Right ventricle myocardium inferior (tissue), 1 donor: ENCODE measurements at regions not wholly inside any gene's neighbourhood (a gene's known extent, or its start where the extent isn't known, plus 50 kb on each side); places are given as distances from the start of the nearest gene placed in this dataset.

Experiments
- ATAC-seq: fragments of 200-7000 bp; cut with Tn5 transposase; one replicate; pipeline ENCODE4 v1.9.1; 2020; ENCODE audit warnings: mild to moderate bottlenecking, moderate library complexity
- DNase-seq: peaks from one replicate; pipeline ENCODE4 v3.0.0; 2021; ENCODE audit errors: missing footprints
- intact Hi-C: fragments of 100-400 bp; cut with DNase I; formaldehyde crosslinking; loops from one replicate; pipeline ENCODE4 v1.11.0; 2022
- donor health status: DM: no; HTN: yes; CAD: no; lungs with severe emphysema.

DNA sequence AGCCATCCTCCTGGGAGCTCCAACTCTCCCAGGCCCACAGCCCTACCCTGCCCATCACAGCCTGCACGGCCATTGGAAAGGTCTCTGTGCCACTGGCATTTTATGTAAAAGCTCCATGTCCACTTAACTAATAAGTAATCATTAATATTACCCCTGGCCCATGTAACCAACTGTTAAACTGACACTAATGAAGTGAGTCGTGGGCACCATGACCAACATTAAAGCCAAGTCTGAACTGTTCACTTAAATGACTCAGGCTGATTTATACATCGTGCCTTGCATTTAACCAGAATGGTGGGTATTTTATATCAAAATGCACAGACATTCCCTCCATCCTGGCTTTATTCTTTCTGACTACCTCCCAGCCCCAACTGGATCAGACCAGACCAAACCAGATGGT is 229.3 kb downstream of the SOX9 start:
- intact Hi-C loops: no loop called here
- DNase-seq (no peak), ATAC-seq (no peak)

DNA sequence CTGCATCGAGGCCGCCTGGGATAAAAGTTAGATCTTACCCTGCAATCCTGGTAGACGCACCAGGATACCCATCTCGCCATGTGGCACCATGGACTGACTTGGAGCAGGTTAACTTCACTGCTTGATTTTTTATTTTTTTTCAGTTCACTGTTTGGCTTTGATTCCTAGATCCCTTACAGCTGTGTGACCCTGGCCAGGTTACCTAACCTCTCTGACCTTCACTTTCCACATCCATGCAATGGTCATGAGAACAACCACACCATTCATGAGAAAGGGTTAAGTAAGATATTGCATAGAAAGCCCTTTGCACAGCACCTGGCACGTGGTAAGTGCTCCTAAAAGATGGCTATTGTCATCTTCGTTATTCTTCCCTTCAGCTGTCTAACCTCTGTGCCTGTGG is 230.5 kb downstream of the SOX9 start:
- intact Hi-C loops: no loop called here
- ATAC-seq: no peak
- no peak for DNase-seq

DNA sequence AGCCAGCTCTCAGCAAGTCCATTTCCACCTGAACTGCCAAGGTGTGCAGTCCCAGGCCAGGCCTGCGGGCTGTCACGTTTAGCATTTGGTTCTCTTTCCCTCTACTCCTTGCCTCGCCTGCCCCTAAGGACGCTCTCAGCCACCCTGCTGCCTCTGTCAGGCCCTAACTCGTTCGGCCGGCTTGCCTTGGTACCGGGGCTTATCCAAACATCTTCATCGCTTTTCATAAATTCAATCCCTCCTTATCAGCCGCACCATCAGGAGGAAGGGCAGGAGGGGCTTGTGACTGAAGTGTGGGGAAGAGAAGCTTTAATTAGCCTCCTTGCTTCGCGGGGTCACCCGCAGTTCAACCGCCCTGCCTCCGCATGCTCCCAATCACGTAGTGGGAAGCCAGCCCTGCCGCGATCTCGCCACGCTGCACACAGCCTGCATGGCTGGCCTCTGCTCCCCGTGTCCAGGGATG is 231.1 kb downstream of the SOX9 start:
- intact Hi-C loops: no loop called here
- ATAC-seq (no peak), DNase-seq (no peak)

DNA sequence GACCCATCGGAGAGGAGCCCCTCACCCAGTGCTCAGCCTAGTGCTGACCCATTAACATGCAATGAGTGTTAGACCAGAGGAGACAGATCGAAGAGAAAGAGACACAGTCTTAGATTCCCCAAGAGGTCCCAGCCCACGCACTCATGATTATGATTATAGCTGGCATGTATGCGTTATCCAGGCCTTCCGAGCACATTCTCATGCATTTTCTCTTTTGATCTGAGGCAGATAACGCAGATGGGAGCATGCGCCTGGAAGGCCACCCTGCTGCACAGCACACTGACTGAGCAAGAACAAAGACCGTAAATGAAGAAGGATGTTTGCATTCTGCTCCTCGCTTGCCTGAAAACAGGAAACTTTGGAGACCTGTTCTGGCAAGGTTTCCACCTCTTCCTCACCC is 232.7 kb downstream of the SOX9 start:
- intact Hi-C loops: no loop called here
- ATAC-seq: no peak
- DNase-seq: no peak

DNA sequence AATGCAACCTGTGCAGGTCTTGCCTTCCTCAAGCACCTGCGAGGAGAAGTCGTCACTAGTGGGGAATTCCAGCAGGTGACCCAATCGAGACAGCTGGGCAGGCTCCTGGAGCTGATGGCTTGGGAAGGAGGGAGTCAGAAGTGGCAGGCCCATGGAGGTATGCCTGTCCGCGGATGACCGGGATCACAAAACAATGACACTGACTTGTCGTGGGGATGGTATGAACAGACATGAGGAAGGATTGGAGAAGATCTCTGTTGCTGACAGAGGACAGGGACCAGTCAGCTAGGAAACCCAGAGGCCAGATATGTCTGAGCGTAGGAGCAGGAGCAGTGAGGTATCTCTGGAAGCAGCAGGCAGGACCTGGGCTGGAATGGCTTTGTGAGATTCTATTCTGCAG is 233.3 kb downstream of the SOX9 start:
- ATAC-seq: no peak
- no peak for DNase-seq
- intact Hi-C loops: no loop called here

DNA sequence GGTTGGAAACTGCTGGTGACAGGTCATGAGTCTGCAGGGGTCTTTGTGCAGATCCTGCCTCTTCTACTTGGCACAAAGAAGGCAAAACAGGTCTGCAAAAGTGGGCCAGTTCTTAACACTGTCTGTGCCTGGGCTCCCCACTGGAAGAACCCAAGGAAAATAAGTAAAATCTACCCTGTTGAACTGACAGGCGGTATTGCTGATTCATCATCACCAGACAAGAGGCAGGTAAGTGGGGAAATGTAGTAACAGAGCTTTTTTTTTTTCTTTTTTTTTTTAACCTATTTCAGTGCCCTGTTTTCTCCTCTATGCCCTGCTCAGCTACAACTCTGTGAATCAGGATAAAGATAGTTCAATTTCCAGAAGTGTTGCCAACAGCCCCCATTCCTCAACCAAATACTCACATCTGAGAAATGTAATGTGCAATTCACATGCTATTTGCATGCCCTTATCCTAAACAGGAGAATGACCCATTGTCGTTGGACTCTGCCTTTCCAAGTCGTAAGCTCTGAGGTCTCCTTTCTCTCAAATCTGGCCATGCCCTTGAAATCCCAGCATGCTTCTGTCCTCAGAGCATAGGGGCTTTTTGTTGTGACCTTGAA is 237.0 kb downstream of the SOX9 start:
- DNase-seq: no peak
- intact Hi-C loops: no loop called here
- no peak for ATAC-seq

DNA sequence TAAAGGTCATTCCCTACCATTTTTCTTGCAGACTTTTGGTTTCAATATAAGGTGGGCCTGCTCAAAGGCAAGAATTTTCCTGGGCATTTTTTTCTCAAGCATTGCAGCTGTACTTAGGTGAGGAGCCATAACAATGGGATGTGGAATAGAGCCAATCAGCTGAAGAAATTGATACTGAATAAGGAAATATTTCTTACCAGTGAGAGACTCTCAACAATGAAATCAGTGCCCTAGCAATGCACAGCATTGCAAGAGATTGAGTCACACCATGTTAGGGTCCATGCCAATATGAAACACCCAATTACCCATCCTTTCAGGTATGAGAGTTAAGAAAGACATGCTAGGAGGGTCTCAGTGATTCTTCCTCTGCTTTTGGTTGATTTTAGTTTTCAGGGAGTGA is 237.6 kb downstream of the SOX9 start:
- DNase-seq (no peak), ATAC-seq (no peak)
- intact Hi-C loops: no loop called here

DNA sequence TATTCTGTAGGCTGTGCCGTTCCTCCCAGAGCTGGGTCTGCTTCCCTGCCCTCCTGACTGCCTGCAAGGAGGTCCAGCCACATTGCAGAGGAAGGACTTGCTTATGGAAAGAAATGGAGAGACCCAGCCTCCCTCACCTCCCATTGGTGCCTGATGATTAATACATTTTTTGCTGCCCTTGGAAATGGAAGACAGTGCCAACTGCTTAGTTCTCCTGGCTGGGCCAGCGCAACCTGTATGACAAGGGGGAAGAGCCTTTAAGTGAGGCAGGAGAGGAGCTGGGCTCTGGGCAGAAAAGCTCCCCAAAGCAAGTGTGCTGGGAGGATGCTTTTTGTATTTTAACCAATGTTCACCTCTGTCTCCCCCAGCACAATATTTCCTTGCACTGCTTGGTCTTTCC is 238.5 kb downstream of the SOX9 start:
- DNase-seq: no peak
- no peak for ATAC-seq
- intact Hi-C loops: no loop called here

DNA sequence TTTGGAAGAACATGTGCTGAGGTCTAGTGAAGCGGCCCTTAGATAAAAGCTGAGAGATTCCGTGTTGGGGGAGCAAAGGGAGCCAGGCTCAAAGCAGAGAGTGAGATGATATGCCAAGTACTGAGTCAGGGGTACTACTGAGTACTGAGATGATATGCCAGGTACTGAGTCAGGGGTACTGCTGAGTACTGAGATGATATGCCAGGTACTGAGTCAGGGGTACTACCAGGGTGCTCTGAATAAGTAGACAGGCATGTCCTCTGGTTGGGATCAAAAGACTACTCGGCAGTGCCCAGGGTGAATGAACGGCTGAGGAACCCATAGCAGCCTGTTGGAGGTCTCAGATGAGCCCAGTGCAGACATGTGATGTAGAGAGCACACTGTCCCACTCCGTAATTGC is 239.0 kb downstream of the SOX9 start:
- intact Hi-C loops: no loop called here
- no peak for ATAC-seq
- DNase-seq: no peak

DNA sequence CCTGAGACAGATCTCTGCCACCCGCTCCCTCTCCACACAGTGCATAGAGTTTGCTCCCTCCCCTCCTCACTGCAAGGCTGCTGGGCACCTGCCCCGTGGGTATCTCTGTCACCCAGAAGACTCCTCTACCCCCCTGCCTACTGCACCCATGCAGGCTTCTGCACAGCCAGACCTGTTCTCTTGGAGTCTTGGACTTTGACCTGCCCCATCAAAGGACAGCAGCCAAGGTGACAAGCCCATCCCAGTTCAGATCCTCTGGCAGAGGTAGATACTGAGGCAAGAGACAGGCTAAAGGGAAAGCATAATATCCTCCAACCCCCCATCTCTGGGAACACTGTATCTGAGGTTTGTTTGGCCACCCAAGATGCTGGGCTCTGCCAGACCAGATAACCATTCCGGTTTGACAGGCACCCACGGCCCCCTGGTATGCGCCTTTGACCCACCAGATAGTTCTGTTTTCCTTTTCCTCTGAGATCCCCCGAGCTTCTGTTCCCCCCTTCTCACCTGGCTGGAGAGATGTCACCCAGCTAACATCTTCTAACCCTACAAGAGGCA is 239.6 kb downstream of the SOX9 start:
- intact Hi-C loops: no loop called here
- ATAC-seq: no peak
- no peak for DNase-seq

DNA sequence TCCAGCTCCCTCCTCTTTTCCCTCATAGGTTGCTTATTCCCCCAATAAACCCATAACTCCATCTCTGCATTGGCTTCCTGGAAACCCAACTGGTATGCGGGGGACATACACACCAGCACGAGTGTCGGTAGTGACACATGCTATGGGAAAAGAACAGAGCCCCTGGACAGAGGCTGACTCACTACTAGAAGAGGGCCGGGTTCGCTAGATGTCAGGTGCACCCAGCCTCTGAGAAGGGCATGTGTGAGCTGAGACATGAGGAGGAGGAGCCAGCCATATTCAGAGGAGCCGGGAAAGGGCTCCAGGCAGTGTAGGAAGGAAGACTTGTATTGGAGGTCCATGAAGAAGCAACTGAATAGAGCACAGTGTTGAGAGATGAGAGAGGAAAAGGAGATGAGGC is 241.1 kb downstream of the SOX9 start:
- DNase-seq: no peak
- intact Hi-C loops: no loop called here
- no peak for ATAC-seq

DNA sequence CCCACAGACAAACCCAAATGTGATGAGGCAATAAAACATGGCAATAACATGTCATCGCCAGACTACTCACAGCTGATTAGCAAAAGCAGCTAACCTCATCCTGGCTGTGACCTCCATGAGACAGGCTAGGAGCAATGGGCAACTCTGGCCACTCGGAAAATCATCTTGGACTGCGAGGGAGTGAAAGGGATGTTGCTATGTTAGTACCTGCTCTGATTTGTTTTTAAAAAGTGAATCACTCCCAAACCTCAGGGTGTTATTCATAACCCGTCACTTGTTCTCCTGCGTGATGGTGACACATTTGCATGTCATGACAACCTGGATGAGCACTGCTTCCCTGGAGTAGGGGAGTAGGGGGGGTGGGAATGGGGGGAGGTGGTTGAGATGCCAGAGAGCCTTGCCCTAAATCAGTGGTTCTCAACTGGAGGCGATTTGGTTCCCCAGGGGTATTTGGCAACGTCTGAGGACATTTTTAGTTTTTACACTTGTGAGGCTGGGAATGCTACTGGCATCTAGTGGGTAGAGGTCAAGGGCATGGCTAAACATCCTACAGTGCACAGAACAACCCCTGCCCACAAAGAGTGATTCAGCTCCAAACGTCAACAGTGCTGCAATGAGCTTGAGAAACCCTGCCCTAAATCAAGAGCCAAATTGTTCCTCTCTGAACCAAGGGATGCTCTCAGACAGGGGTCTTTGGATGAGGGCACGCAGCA is 241.7 kb downstream of the SOX9 start:
- intact Hi-C loops: no loop called here
- DNase-seq (no peak), ATAC-seq (no peak)

DNA sequence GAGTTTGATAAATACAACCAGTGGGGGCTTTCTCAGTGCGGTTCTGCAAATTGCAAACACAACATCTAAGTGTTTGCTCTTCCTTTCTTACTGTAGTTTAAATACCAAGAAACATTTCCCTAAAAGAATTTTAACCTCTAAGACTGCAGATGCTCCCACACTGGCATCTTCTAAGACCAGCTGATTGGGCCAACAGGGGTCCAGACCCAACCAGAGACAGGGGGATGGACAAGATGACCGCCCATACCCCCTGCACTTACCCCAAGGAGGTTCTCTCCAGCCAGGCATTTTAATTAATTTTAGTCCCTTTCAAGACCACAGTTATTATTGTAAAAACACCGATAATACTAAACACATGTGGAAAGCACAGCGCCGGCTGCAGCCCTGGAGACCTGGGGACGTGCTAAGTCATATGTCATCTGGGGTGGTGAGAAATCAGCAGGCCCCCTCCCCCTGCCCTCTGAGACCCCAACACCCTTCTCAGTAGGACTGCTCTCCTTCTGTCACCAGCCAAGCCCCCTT is 242.3 kb downstream of the SOX9 start:
- ATAC-seq (no peak), DNase-seq (no peak)
- intact Hi-C loops: no loop called here

DNA sequence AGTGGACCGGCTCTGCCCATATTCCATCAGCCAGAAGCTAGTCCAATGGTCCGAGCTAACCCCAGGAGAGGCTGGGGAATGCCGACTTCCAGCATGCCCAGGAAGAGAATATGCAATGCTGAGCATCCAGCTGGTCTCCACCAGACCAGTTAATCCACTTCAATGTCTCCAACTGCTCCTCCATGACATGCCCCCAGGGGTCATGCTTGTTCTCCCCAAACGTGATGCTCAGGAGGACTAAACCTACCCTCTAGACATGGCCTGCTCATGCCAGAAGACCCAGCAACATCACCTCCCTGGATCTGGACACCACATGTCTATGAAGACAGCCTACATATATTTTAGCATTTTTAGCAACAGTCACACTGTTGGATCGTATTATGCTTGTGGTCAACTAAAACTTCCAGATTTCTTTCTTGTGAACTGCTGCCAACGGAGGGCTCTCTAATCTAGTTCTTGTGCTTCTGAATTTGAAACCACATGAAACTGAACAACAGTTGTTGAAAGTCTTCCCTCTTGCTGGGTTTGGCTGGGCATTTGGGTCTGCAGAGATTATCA is 245.1 kb downstream of the SOX9 start:
- intact Hi-C loops: no loop called here
- DNase-seq (no peak), ATAC-seq (no peak)

DNA sequence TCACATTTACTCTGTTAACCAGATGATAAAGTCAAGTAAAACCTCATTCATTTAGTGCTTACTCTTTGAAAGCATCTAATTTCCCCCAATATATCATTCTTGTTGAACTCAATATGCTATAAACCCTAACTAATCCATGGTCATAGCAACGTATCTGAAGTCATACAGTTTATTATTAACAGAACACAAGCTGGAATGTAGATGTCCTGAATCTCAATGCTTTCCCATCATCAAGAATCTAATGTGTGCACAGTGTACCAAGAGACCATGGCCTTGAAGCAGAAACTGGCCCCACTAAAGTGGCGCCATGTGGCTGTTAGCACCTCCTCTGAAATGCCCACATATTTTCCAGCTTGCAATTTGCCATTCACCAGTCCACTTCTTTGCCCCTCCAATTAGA is 245.8 kb downstream of the SOX9 start:
- intact Hi-C loops: no loop called here
- ATAC-seq (no peak), DNase-seq (no peak)

DNA sequence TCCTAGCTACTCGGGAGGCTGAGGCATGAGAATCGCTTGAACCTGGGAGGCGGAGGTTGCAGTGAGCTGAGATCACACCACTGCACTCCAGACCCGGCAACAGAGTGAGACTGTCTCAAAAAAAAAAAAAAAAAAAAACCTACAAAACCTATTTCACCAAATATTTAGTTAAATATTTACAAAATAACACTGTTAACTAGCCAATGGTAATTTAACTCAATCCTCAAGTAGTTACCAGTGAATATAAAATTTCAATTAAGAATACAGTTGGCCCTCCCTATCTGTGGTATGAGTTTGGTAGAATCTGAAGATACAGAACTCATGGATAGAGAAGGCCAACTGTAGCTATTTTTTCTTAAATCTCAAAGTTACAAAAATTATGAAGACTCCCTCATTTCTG is 247.4 kb downstream of the SOX9 start:
- DNase-seq (no peak), ATAC-seq (no peak)
- intact Hi-C loops: no loop called here

DNA sequence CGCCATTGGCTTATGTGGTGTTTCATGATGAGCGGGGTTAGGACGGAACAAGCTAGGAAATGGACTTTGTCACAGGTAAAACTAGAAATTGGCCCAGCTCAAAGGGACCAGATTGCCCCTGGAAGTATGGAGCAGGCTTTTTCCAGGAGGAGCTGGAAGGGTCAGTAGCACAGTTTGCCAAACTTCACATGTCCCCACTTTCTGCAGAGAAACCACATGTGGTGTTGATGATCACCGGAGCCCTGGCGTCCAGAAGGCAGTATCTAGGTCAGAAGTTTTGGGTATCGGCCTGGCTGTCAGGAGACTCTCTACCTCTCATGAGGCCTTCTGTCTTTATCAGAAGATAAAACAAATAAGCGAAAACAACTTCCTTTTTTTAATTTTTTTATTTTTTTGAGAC is 248.5 kb downstream of the SOX9 start:
- ATAC-seq: peak; percentile 33
- no peak for DNase-seq
- intact Hi-C loops: no loop called here

DNA sequence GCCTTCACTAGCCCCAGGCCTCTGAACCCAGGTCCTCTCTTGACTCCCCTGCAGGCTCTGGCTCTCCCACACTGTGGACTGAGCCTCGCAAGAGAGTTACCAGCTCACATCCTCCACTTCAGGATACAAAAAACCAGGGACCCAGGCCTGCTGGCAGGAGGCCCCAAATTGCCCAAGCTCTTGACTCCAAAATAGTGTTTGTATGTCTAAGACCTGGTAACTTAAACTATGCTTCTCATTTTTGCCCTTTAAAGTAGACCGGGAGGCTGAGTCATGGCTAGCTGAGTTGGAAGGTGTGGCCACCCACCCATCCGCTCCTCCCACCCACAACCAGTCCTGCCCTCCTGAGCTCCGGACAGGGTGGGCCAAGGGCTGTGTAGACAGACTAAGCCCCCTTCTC is 250.0 kb downstream of the SOX9 start:
- ATAC-seq (no peak), DNase-seq (no peak)

DNA sequence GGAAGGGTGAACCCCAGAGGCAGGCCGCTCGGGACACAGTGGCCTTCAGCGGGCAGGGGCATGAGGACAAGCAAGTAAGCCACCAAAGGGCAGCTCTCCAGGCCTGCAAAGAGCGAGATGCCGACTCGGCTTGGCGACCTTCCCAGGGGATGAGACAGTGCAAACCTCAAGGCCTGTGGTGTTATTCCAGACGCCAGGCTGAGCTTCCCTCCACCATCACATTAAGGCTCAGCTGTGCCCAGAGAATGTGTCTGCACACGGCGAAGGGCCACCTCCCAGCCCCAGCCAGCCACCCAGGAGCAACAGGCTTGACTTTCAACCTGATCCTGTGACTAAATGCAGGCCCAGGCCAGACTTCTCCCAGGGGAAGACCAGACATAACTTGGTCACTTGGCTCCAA is 251.4 kb downstream of the SOX9 start:
- ATAC-seq (no peak), DNase-seq (no peak)
- intact Hi-C loops: no loop called here

More for the DNA sequence above, 250.0 kb downstream of the SOX9 start:
- intact Hi-C loops: no loop called here
